Stimulated activated CD8-positive, alpha-beta memory T cell treated with anti-CD3 and anti-CD28 coated beads, Interleukin-12 subunit alpha, Interleukin-12 subunit beta, amount 100 ng/mL, for 24 hours (primary cell): ENCODE measurements at regions not wholly inside any gene's neighbourhood (a gene's known extent, or its start where the extent isn't known, plus 50 kb on each side); places are given as distances from the start of the nearest gene placed in this dataset.
"Not testable (repeated sequence)": the region's sequence is repeated elsewhere in the genome, so short reads cannot be mapped to it uniquely, and the experiment has no call there.

Experiments
- DNase-seq: peaks from one replicate; pipeline ENCODE4 v3.0.0-alpha.2; 2020; ENCODE audit errors: extremely low read depth

DNA sequence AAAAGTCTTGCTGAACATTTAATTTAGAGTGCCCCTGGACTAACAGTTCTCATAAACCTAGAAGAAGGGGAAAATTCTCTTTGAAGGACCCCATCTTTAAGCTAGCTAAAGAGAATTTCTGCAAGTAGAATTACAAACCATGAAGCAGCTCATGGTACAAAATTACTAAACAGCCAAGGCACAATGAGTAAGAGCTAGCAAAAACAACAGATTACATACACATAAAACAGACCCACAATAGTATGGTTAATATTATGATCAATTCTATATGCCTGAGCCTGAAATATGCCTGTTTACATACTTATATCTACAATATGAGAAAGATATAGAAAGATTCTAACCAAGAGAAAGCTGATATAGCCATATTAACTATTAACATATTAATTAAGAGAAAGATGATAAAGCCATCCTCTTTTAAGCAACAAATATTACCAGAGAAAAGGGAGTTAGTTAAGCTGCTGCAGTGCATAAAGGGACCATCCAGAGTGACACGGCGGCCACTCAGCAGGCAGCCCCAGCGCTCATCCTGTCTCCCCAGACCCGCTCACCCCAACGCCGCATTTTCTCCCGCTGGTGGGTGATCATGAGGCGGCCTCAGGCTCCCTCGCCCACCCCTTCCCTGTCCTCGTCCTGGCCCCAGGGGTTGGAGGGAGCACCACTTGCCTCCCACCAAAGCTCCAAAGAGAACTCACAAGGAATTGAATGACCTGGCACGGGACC lies 98.4 kb upstream of the CARMIL1 start:
- no peak for DNase-seq

DNA sequence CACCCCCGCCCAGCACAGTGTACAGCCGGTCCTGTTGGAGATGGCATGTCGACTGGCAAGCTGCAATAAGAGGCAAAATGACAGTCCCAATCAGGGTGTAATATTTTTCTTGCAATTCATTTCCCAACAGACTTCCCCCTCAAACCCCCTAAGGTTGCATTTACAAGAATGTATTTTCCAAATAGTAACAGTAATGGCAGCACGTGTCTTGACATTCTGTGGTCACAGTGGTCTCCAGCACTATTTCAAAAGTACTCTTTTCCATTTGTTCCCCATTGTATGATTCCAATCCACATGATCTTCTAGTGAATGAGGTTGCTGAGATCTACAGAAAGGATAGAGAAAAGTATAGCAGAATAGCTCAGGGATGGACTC lies 97.8 kb upstream of the CARMIL1 start:
- no peak for DNase-seq

DNA sequence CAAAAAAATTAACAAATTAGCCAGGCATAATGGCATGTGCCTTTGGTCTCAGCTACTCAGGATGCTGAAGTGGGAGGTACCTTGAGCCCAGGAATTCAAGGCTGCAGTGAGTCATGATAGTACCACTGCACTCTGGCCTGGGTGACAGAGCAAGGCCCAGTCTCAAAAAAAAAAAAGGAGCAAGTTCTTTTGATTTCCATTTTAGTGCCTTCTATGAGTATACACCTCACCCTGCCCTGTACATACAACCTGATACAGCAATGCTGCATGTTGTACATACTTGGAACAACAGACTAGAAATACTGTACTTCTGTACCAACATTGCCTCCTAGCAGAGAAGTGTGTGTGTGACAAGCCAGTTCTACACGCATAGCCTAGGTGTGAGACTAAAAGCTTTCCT lies 97.3 kb upstream of the CARMIL1 start:
- DNase-seq, result no peak

DNA sequence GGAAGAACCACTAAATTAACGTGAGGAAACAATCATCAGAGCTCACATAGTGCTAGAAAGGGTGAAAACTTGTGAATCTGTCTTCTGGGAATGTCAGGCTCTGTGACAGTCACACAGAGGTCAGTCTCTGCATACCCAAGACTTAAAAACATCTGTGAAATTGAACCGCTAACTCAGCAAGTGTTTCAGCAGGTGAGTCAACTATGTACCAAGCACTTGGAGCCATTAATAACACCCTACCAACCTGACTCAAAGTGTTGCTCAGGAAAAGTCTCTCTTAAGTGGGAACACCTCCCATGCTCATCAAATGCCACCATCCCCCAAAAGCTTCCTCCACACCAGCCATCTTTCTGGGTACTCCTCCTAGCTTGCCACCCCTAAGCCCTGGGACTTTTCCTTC lies 92.3 kb upstream of the CARMIL1 start:
- DNase-seq, result no peak

DNA sequence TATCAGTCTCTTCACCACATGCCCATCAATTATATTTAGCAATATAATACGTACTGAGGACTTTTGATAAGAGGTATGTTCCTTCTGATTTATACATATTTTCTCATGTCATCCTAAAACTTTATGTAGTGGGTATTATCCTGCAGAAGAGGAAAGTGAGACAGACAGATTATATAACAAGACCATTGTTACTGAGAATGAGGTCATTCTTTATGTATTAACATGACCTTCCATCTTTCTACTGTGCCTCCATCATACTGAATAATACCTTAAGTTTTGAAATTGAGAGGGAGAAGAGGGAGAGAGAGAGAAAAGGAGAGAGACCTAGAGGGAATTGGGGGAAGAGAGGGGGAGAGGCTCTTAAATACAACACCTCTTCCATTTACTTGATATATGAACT lies 90.9 kb upstream of the CARMIL1 start:
- DNase-seq, result no peak

DNA sequence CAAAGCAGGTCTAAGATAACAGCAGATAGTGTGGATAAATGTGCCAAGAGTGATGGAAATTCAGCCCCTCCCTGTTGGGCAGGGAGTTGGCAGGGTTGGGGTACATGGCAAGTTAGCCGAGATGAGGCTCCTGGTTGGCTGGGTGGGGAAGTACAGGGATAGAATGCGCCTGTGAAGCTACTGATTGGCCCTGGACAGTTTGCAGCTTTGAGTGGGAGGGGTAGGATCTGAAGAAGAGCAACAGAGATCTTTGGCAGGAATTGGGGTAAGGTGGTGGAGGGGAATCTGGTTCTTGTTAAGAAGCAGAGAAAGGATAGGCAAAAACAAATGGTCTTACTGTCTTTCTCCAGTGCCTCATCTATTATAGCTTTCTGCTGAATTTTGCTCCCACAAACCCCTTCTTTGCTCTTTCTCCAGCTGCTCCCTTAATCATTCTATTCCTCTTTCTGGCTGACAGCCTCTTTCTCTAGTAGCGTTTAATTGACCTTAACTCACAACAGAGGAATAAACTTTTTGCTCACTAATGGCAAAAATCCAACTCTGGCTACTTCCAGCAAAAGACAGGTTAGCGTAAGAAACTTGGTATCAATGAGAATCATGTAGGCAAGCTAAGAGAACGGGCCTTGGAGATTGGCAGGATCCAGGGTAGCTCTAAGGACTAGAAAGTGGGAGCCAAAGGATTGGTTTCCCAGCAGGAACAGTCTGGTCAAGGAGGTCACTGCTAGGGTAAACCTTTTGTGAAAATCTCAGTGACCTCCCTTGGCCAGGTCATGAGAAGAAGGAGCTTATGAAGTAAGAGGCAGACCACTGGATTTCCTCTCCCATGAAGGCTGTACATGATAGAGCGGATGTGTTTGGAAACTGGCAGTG lies 86.3 kb upstream of the CARMIL1 start:
- DNase-seq, result no peak

DNA sequence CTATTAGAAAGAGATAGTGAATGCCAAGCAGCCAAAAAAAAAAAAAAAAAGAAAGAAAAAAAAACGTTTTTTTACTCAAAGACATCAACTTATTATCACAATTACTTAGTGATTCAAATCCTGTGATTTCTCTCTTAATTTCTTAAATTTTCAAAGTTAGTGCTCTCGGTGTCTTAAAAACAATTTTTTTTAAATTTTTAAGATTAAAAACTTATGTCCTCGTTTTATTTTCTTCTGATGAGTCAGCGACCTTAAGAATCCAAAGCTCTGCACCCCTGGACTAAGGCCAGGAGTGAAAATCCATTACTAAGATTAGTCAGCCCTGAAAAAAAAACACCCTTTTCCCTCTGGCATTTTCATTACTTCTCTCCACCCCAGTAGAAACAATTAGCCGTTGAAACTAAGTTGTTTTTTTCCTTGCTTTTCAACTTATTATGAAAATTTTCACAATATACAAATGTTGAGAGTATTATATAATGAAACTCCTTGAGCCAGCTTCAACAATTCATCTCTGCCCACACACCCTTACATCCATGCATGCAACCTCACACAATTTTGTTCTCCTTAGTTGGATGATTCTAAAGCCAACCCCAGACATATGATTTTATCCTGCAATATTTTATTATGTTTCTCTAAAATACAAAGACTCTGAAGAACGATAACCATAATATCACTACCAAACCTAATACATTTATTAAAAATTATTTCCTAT lies 85.6 kb upstream of the CARMIL1 start:
- DNase-seq, result no peak

DNA sequence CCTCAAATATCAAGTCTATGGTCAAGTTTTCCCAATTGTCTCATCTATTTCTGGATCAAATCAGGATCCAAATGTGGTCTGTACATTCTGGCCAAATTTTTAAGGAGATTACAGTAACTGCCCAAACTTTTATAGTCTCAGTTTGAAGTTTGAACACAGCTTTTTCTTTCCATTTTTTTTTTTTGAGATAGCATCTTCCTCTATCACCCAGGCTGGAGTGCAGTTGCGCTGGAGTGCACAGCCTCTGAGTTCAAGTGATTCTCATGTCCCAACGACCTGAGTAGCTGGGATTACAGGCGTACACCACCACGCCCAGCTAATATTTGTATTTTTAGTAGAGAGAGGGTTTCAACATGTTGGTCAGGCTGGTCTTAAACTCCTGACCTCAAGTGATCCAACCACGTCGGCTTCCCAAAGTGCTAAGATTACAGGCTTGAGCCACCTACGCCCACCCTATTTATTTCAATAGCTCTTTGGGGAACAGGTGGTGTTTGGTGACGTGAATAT lies 84.9 kb upstream of the CARMIL1 start:
- DNase-seq, result no peak

DNA sequence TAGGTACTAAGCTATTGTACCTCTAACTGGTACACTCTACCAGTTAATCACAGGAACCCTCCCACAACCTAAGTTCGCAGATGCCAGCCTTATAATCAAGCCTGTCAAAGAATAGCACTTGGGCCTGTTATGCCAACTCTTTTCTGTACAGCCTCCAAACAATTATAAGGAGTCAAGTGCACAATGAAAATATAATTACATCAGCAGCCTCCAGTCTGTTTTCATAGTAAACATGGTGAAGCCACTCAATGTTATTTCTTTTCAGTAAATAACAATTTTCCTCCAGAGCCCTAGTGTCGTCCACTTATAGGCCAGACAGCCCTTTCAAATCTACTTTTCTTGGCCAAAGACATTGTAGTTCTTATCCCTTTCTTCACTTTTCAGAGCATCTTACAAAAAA lies 82.7 kb upstream of the CARMIL1 start:
- no peak for DNase-seq

DNA sequence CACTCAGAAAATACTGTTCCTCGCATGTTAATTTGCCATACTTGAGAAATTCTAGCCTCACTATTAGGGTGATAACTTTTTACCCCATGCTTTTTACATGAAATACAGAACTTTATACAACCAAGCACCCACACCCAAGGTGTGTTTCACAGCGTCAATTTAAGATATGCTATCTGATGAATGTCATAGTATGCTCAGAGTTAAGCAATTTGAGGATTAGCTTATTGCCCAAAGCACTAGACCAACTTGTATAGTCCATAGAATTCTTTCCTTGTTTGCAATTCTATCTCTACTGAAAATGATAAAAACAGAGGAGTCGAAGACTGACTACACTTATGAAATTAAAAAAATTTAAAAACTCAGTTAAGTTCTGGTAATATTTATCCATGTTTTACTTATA lies 82.1 kb upstream of the CARMIL1 start:
- DNase-seq, result no peak

DNA sequence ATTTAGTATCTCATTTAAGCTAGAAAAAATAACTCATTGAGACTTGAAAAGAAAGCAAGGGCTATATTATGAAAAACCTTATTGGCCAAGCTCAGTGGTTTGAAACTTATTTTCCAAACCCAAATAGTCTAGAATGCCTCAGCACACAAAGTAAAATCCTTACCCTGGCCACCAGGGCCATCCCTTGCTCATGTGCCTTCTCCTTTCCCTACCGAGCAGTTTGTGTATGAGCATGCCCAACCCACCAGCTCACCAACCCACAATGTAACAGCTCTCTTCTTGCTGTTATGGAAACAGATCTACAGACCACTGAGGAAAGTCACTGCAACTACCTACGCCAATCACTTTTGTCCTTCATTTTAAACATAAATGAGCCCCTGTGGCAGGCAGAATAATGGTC lies 79.6 kb upstream of the CARMIL1 start:
- DNase-seq, result no peak

DNA sequence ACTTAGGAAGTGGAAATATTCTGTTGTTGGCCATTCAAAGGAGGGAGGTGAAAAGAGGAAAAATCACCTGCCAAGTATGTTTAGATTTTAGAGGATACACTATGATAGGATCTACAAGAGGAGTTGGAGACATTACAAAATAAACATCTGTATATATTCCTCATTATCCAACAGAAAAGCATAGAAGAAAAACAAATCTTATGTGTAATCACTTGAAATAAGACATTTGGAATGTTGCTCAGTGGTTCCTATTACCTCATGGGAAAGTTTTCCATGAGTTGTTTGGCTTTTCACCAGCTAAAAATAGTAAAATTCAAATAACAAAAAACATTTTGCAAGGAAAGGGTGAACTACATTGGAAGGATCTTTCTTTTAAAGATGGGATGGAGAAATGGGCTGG lies 76.7 kb upstream of the CARMIL1 start:
- DNase-seq, result no peak

DNA sequence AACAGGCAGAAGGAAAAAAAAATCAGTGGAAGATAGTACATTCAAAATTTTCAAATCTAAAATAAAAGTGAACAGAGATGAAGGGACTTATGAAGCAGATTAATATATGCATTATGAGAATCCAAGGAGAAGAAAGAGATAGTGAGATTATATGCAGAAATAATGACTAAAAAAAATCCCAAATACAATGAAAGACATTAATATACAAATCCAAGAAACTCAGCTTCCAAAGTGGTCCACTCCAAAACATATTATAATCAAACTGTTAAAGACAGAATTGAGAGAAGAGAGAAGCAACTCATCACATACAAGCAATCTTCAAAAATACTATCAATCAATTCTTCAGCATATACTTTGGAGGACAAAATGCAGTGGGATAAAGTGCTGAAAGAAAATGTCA lies 73.5 kb upstream of the CARMIL1 start:
- no peak for DNase-seq

DNA sequence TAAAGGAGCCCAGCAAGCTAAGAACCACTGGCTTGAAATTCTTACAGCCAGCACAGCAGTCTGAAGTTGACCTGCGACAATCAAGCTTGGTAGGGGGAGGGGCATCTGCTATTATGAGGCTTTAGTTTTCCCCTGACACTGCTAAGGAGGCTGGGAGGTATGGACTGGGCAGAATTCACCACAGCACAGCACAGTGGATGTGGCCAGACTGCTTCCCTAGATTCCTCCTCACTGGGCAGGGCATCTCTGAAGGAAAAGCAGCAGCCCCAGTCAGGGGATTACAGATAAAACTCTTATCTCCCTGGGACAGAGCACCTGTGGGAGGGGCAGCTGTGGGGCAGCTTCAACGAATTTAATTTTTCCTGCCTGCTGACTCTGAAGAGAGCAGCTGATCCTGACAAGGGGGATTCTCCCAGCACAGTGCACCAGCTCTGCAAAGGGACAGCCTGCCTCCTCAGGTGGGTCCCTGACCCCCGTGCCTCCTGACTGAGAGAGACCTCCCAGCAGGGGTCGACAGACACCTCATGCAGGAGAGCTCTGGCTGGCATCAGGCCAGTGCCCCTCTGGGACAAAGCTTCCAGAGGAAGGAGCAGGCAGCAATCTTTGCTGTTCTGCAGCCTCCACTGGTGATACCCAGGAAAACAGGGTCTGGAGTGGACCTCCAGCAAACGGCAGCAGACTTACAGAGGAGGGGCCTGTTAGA lies 71.6 kb upstream of the CARMIL1 start:
- not testable (repeated sequence) for DNase-seq

DNA sequence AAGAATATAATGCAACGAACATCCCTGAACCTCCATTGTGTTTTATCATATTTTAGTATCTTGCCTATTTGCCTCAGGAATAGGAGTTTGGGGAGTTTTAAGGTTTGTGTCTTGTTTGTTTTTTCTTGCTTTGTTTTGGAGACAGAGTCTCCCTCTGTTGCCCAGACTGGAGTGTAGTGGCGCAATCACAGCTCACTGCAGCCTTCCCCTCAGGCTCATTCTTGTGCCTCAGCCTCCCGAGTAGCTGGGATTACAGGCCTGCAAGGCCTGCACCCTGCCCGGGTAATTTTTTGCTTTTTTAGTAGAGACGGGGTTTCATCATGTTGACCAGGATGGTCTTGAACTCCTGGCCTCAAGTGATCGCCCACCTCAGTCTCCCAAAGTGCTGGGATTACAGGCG lies 63.3 kb upstream of the CARMIL1 start:
- DNase-seq, result no peak

DNA sequence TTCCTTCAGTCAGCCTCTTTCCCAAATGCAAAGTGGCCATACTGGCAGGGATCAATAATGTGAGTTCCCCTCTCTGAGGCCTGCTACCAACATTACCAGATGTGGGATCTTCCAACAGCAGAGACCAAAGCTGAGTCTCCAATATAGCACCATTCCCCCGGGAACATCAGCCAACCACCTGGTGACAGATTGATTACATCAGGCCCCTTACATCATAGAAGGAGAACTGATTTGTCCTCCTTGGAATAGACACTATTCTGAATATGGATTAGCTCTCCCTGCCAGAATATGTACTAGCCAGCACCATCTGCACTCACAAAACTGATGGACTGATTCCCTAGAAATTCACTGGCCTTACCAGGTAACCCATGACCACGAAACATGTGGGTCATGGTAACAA lies 61.9 kb upstream of the CARMIL1 start:
- DNase-seq, result no peak

DNA sequence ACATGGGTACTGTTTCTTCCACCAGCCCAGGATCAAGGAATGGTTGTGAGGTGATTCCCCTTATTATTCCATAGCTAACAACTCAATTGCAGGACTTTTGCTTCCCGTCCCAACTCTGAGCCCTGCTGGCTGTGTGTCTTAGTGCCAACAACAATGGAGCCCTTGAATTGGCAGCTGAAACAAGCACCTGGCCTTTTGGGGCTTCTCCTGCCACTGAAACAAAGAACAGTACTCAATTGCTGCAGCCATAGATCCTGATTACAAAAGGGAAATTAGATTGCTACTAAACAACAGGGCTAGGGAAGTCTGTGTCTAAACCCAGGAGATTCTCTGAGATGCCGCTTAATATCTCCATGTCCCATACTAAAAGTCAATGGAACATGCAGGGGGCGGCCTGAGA lies 61.3 kb upstream of the CARMIL1 start:
- DNase-seq, result no peak

DNA sequence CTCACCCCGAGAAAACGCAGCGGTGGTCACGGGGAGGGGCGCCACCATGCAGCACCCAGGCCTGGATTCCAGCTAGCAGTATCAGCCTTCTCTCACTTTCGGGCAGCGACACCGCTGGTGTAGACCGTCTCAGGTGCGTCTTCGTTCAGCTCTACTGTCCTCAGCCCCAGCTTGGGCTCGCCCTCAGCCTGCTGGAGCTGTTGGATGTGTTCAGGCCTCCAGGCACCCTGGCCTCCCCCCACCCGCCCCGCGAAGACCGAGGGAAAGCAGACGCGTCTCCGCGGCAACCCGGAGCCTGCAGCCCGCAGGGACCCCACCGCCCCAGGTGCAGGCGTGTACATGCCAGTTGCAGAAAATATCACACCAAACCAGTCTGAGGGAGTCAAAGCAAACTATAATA lies 60.8 kb upstream of the CARMIL1 start:
- DNase-seq, result no peak

DNA sequence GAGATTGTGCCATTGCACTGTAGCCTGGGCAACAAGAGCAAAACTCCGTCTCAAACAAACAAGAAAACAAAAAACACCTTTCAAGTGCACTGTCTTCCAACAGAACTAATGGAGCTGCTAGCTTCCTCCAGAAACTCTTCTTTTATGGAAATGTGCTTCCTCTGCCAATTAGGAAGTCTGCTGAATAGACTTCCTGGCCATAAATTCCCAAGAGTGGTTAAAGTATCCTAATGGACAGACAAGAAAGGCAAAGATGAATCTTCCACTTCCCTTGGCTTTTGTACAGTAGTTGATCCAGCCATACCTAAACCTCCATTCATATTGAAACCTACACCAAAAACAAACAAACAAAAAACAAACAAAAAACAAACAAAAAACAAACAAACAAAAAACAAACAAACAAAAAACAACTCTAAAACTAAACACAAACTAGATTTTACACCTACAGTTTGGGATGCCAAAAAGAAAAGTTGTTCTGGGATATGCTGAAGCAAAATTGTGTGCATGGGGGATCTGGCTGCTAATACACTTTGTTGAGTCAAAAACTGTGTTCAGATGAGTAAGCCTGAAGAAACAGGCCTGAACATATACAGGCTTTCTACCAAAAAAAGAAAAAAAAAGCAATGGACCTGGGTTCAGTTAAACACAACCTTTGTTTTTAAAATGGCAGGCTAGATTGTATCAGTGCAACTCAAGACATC lies 59.8 kb upstream of the CARMIL1 start:
- DNase-seq, result no peak

DNA sequence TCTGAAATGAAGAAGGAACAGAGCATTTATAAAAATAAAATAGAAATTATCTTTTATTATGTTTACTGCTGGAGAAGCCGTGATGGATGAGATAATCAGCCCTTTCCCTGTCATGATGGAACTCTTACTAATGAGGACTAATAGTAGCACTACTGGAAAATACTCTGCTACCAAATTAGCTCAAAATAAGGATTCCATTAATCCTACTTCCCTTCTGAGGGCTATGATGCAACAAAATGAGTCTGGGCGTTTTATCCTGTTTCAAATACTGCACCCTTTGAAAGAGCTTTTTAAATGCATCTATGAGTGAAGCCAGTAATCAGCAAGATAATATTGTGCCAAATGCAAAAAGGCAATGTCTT lies 59.3 kb upstream of the CARMIL1 start:
- no peak for DNase-seq

DNA sequence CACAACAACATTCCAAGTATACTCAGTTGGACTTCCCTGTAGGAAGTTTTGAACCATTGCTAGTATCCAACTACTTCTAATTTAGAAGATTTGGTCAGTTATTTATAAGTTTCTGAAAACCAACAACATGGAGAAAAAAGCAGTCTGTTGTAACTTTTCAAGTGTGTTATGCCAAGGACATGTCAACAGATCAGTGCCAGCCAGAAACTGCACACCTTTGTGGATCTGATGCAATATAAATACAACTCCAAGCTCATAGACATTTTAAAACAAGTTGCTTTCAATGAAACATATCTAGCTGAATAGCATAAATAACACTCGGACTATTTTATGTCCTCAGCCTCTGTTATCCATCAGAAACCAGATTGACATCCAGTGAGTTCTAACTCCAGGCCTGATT lies 58.3 kb upstream of the CARMIL1 start:
- DNase-seq, result no peak
